GM20431 (cell line): ENCODE measurements at regions not wholly inside any gene's neighbourhood (a gene's known extent, or its start where the extent isn't known, plus 50 kb on each side); places are given as distances from the start of the nearest gene placed in this dataset.
"Not testable (repeated sequence)": the region's sequence is repeated elsewhere in the genome, so short reads cannot be mapped to it uniquely, and the experiment has no call there.

ENCODE experiments used
- in situ Hi-C: fragments of 300-500 bp; cut with MseI, MboI; formaldehyde crosslinking; loops from one replicate; pipeline ENCODE4 v1.15.0; 2020; ENCODE audit warnings: low sequenced_read_pairs; ENCODE audit not compliant: unreplicated experiment

DNA sequence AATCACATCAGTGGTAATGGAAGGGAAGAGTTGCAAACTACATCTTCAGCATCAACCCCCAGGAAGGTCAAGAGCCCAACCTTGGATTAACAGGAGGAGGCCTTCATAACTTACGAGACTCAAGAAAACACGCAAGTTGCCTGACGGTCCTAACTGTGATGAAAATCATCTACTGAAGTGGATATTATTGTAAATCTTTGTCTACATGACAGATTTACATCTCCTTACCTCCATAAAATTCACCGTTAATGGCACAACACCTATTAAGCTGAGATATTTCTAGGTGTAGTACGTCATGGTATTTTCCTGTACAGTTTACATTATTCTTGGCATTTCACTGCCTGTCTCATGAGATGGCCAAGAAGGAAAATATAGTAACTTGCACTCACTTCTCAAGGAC is 332.0 kb downstream of the NSUN3 start:
- in situ Hi-C loops: no loop called here

DNA sequence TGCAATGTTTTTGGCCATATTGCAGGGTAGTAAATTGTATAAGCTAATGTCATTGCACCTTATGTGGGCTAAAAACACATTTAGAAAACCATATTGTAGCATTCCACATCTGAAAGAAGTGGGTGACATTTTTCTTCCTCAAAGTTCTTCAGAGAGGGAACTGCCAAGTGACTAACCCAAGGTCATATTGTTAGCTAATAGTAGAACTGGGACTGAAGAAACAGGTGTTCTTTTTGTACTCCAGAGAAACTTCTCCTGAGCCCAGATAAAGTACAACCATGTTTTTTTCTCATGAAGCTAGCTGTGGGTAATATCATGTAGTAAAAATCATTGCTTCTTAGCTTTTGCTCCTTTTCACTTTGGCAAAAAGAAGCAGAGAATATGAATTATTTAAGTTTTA is 333.0 kb downstream of the NSUN3 start:
- in situ Hi-C loops: no loop called here

DNA sequence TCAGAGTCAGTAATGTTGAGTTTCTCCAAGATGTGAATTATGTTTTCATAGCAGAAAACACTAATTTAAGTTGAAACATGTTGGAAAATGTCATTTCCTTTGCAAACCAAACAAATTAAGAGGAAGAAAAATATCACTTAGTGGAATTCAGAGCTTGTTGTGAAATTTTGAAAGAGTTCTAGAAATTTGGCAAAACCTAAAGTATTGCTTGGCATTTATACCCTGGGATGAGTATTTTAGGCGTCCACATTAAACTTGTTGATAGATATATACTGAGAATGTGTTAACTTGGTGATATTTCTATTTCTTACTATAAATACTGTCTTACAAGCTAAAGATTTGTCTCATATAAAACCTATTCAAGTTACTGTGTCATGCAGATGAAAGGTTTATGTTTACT is 335.2 kb downstream of the NSUN3 start:
- in situ Hi-C loops: no loop called here

DNA sequence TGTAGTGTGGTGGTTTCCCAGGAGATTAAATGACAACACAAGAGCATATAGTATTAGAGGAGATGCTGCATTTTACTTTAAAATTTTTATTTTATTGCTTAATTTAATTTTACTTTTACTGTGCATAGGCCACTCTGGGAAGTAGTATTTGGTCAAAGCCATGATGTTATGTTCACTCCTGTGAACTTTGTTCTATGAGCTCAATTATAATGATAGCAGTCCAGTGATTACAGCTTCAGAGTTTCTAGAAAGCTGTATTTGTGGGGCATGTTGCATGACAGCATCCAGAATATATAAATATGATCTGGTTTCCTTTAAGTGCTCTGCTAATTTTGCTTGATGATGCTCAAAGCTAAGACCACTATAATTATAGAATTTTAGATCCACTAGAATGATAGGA is 338.6 kb downstream of the NSUN3 start:
- in situ Hi-C loops: no loop called here

DNA sequence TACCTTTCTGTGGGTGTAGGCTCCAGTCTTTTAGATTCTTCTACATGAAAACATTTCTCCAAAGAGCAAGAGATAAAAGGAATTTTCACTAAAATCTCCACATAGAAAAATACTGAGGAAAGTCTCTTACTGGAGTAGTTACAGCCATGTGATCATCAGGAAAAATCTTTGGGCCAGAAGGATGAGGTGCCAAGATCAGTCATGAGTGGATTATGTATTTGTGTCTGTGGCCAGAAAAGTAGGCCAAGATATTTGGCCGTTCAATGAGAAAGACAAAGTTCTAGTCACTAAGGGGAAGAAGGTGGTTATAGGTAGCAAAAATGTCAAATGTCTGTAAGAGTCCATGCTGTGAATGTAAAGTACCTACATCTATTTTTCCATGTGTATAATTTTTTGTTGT is 339.3 kb downstream of the NSUN3 start:
- in situ Hi-C loops: no loop called here

DNA sequence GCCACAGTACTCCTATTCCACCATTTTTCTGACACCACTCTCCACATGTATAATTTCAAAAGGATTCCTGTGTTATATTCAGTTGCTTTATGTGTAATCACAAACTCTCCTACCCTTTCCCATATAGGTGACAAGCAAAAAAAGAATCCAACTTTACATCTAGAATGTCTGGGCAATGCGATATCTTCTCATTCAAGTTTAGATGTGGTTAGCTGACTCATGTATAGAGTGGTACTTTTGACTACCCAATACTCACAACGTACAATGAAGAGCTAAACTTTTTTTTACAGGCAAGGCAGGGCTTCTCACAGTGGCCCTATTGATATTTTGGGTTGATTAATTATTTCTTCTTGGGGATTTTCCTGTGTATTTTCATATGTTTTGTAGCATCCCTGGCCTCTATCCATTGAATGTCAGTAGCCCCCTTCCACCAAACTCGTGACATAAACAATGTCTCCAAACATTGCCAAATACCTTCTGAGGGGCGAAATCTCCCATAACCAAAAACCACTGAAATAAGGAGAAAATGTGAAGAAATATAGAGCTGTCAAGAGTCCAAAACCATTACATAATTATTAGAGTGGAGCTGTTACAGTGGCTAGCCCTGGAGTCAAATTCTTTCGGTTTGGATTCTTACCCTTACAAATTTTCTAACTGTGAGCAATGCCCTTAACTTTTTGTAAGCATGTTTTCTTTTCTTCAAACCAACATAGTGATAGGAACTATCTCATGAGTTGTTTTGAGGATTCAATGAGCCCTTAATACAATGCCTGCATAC is 342.6 kb downstream of the NSUN3 start:
- in situ Hi-C loops: no loop called here

DNA sequence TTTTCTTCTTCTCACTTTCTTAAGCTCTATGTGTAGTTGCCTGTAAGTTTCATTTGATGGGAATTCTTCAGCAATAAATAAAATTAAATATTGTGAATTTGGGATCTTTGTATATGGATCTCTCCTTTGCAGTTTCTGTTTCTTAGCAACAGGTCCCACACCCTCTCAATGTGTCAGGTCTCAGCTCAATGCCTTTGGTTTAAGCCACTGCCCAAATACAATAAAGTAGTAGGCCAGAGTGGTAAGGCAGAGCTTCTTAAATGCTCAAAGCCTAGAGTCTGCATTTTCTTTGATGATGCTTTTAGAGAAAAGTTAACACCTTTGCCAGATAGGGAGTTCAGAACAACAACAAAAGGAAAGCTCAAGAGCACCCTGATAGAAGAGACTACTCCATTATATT is 343.7 kb downstream of the NSUN3 start:
- in situ Hi-C loops: no loop called here

DNA sequence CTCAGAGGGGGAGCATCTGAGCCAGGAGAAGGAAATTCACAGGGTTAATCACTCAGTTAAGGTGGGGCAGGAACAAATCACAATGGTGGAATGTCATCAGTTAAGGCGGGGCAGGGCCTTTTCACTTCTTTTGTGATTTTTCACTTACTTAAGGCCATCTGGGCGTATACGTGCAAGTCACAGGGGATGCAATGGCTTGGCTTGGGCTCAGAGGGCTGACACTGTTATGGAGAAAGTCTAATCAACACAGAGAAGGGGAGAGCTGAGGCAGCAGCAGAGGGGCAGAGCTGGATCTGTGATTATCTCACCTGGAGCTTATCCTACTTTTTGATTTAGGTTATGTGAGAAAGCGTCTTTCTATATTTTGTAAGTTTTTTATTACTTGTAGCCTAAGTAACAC is 350.1 kb downstream of the NSUN3 start:
- in situ Hi-C loops: not testable (repeated sequence)

DNA sequence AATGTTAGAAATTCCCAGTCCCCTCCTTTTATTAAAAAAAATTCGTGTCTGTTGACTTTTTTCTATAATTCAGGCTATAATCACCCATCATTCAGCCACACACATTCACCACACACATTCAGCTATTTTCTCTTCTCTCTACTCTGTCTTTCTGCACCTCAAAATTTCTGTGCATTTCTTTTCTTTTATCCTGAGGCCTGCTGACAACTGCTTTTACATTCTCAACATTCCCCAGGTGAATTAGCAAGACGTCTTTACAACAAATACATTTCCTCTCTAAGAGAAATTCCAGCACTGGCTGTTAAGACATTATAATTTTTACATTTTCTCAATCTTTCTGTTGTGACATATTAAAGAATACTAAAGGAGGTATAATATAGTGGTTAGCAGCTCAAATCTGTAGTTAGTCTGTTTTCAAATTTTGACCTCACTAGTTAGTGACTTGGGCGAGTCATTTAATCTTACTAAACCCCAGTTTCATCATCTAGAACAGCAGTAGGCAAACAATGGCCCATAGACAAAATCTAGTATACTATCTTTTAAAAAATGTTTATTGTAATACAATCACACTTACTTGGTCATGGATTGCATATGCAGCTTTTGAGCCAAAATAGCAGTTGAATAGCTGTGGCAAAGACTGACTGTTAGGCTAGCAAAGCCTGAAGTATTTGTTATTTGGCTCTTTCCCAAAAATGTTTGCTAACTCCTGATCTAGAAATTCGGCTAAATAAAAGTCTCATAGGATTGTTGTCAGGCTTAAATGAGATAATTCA is 350.7 kb downstream of the NSUN3 start:
- in situ Hi-C loops: no loop called here

DNA sequence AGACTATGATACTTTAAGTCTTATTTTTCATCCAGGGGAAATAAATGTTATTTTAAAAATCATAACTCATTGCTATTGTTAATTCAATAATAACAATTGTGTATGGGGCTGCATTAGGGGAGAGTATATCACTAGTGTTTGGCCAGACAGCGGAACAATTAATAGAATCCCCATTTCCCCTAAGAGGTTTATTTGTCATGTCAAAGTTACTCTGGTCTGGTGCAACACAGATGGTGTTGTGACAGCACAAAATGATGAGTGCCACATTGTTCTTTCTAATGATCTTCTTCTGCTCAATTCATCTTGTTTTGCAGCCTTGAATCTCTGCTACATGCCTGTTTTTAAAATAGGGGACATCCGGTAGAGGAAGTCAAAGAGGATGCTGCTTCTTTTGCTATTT is 351.6 kb downstream of the NSUN3 start:
- in situ Hi-C loops: no loop called here

DNA sequence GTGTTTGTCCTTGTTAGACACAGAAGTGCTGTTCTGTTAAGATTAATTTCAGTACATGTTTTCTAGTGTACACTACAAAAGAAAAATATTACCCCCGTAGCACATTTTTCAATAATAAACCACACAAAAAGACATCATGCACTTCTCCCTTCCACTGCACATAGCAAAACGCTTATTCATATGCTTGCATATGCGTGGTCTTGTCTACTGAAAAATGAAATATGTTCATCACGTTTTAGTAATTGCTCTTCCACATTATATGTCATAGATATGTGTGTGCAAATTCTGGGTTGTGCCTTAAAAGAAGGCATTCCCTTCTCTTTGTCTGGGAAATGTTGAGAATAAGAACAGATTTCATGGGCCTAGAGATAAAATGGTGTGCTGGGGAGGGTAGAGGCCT is 353.9 kb downstream of the NSUN3 start:
- in situ Hi-C loops: no loop called here

DNA sequence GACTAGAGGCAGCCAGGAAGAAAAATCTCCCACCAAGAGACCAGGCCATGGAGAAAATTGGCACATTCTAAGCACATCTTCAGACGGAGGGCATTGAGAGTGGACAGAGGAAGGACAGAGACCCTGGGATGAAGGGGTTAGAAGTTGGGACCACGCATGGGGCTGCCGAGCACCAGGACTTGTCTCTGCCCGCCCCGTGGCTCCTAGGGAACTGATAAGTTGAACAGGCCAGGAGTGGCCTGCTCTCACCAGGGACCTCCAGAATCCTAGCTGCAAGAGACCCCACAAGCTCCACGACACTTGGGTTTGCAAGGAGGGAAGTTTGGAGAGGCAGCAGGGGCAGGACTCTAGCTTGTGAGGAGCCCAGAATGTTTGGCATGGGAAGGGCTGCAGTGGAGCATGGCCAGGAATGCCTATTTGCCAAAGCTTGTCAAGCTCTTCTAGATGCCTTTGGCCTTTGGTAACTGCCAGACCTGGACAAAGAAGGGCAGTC is 355.1 kb downstream of the NSUN3 start:
- in situ Hi-C loops: no loop called here

DNA sequence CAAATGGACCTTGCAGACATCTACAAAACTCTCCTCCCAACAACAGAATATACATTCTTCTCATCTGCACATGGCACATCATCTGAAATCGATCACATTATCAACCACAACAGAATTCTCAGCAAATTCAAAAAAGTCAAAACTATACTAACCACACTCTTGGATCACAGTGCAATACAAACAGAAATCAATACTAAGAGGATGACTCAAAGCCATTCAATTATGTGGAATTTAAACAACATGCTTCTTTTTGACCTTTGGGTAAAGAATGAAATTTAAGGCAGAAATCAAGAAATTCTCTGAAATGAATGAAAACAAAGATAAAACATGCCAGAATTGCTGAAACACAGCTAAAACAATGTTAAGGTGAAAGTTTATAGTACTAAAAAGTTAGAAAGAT is 358.1 kb downstream of the NSUN3 start:
- in situ Hi-C loops: no loop called here

DNA sequence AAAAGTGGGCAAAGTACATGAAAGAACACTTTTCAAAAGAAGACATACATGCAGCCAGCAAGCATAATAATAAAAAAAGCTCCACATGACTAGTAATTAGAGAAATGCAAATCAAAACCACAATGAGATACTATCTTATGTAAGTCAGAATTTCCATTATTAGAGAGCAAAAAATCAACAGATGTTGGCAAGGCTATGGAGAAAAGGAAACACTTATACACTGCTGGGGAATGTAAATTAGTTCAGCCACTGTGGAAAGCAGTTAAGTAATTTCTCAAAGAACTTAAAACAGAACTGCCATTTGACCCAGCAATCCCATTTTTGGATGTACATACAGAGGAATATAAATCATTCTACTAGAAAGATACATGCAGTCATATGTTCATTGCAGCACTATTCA is 360.7 kb downstream of the NSUN3 start:
- in situ Hi-C loops: no loop called here

DNA sequence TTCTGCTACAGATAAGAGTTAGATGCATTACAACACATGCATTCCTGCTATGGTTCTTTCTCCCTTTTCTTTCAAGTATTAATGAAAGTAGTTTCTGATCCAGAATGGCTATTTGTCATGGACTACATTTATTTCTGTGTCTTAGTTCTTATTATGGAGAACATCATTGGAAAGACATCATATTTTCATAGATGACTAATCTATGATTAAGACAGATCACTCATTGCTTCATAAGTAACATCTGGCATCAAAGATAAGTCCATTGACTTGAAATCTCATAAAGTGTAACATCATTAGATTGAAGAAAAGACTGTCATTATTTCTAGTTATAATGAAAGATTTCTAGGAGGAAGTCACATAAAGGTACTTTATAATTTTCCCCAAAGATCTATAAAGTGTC is 366.7 kb downstream of the NSUN3 start:
- in situ Hi-C loops: no loop called here

DNA sequence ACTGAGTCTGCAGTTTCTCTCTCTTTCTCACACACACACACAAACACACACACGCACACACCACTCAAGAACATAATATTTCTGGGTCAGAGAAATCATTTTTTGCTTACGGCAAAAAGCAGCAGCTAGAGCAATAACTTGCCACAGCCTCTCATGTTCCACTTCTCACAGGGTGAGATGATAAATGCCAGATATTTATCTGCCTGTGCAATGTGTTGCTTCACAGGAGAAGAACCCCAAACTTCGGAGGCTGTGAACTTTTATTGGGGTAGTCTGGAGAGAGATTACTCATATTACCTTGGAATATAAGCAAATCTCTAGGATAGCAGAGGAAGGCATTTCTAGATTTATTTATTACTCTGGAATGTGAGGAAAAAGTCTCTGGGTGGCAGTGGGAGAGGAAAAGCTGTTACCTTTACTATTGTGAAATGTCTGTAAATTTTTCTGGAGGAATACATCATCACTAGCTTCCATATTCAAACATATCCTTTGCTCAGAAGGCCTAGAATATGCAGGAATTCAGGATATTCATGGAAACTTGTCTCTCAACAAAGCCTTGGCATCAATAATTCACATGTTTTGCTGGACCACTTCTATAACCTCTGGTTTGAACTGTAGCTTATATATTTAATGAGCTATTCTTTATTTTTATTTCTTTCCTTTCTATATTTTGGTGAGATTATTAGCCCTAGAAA is 369.2 kb downstream of the NSUN3 start:
- in situ Hi-C loops: no loop called here

DNA sequence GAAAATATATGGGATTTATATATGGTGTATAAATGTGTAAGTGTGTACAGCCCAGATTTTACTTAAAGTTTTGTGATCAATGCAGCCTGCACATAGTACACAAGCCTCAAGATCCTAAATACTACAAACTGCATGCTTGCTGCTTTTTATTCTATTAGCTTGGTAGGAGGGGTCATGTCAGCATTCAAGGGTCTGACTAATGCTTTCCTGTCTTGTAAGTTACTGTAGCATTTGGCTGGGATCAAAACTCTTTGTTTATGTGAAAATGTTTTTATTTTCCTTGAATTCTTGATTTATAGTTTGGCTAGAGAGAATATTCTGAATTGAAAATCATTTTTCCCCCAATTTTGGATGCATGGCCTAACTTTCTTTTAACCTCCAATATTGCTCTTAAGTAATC is 370.9 kb downstream of the NSUN3 start:
- in situ Hi-C loops: no loop called here

DNA sequence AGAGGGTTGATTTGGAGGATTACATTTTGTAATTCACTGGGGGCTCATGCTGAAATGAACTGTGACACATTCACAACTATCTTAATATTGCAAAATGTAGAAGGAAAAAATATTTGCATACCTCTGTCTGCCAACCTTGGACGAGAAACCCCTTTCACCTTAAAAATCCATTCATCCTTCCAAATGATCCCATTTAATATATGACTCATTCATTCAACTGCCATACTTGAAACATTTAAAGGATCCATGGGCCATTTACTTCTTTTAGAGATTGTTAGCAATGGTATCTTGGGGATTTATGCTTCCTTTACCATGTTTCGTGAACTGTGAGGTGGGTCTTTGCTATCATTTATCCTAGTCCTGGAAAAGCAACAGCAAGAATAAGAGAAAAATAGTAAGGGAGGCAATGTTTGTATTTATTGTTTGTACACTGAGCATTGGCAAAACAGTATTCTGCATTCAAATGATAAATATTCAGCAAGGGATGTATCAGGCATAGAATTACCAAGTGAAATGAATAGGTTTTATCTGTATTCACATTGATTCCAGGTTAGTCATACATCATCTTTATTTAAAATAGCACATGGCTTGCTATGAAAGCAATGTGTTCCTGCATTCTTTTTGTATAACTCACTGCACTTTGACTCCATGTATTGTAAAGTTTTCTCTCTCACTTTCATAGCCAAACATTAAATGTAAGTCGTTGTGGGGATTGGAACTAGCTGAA is 378.1 kb downstream of the NSUN3 start:
- in situ Hi-C loops: no loop called here

DNA sequence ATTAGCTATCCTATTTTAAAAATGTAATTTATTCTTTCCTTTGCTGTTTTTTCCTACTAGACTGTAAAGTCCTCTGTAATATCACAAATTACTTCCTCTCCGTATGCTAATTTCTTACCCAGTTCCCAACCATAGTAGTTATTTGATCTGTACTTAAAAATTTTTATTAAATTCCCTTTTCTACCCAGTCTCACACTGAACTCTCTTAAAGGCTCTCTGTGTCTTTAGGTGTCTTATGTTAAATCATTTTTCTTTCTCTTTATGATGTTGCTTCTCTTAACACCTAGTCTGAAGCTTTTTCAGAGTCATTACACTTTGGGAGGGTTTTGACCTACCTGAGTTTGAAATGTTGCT is 378.6 kb downstream of the NSUN3 start:
- in situ Hi-C loops: no loop called here

DNA sequence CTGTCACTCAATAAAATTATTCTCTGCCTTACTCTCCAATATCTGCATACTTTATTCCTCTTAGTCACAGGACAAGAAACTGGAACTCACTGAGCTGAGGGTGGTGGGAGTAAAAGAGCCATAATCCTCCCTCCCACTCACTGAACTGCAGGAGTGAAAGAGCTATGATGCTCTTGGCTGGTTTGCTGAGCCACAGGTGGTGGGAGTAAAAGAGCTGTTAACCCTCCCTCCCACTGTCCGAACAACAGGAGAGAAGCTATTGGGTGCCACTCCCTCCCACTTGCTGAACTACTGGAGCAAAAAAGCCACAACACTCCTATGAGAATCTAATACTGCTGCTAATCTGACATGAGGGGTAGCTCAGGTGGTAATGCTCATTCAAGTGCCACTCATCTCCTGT is 391.0 kb downstream of the NSUN3 start:
- in situ Hi-C loops: no loop called here
